HG02610 (cell line): ENCODE measurements at regions not wholly inside any gene's neighbourhood (a gene's known extent, or its start where the extent isn't known, plus 50 kb on each side); places are given as distances from the start of the nearest gene placed in this dataset.
"Not testable (repeated sequence)": the region's sequence is repeated elsewhere in the genome, so short reads cannot be mapped to it uniquely, and the experiment has no call there.

Experiments used
- ATAC-seq: cut with Tn5 transposase; IDR thresholded peaks from one replicate; pipeline ENCODE4 v1.9.1; 2021; ENCODE audit warnings: mild to moderate bottlenecking, moderate library complexity; ENCODE audit not compliant: unreplicated experiment

DNA sequence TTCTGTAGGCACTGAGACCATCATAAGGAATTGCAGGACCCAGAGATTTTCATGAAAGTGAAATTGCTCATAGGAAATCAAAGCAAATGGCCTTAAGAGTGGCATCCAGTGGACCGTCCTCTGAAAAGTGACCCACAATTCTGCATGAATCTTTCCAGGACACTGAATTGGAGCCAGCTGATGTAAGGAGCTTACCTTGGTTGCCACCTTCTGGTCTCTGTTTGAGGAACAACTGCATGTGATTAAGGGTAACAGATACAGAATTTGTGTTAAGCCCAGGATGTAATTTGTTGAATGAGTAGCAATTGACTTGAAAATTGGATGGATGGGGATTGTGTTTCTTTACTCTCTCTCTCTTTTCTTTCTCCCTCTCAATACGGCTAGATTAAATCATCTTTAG lies 49.9 kb upstream of the GAS1 start:
- no peak for ATAC-seq

DNA sequence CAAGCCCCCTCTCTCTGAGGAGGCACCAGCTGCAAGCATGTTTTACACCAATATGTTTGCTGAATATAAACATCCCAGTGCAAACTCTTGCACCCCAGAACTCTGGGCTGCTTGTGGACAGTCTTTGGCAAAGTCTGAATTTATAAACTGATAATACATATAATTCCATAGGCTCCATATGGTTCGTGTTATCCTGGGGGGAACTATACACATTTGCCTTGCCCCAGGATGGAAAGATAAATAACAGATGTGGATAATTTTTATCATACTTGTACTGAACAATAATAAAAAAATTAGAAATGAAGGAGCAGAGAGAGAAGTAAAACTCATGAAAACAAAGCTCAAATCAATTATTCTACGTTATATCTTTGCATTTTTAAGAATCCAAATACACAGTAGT lies 50.6 kb upstream of the GAS1 start:
- ATAC-seq = no peak

DNA sequence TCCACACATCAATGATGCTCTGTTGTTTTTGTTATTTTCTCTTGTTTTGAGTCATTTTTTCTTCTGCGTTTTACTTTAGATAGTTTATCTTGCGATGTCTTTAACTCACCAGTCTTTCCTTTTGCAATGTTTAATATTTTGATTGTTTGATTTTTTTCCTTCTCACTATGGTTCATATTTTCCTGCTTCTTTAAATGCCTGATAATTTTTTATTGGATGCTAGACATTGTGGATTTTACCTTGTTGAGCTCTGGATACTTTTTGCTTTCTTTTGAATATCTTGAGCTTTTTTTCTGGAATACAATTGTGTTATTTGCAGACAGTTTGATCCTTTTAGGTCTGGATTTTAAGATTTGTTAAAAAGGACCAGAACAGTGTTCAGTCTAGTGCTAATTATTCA lies 55.2 kb upstream of the GAS1 start:
- ATAC-seq = no peak

DNA sequence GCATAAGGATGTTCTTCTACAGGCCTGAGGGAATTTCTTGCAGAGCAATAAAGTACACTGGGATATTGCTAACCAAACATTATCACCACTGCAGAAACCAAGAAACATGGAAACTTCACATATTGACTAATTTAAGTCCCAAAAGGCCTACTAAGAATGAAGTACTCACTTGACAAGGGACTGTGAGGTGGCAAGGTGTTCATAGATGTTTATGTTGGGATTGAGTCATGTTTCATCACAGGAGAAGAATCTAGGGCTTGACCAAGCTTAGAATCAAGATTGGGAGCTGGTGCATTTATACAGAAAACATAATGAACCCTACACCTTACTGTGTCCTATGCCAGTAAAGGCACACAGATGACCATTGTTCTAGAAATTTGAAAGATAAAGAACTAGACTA lies 56.7 kb upstream of the GAS1 start:
- ATAC-seq = no peak

DNA sequence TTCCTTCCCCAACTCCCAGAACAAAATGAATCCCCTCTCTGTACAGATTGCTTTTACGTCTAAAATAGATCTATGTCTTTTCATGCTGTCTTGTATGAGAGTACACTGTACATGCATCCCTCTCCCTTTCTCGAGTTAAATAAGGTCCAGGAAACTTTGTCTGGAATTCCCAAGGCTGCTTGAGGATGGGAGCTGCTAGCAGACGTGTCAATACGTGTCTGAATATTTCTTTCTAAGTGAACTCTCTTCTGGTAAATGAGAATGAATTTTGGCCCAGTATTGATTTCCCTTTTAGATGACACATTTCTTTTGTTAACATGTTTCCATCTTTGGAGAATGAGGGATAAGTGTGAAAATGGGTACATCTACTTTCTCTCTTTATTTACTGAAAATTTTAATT lies 59.6 kb upstream of the GAS1 start:
- ATAC-seq = no peak

DNA sequence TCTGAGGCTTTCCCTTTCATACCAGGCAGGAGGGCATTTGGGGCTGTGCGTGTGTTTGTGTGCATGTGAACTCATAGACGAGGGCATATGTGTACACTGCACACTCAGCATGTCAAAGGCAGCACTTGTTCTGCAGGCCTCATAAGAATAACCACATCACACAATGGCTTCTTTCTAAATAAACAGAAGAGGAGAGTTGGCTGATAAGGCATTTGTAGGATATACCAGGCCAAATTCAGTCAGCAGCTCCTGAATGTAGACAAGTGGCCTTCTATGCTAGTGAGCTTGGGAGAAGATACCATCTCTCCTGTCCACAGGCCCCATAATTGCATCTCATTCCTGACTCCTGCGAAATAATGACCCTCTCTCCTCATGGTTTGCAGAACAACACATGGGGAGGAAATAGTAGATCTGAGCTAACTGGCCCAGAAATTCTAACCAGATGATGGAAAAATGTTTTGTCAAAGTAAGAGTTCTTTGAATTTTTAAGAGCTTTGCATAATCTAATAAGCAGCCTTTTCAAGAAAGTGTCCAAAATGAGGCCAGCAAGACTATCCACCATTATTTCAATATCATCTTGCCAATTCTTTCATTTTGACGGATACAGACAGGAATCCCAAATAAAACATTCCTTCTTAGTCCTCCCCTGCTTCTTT lies 60.5 kb upstream of the GAS1 start:
- no peak for ATAC-seq

DNA sequence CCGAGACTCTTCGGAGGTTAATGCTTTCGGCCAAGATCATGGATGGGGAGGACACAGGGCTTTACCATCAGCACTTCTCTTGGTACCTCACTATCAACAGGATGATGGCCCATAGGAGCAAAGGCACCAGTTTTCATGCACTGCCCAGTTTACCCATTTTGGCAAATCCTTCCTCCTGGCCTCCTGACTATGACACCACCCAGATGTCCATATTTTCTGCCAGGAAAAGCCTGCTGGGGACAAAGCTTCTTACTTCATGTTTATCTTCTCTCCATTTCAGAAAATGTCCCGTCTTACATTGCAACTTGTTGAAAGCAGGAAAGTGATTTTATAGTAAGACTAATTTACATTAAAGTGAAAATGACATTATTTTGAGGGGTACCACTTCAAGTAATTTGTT lies 61.4 kb upstream of the GAS1 start:
- ATAC-seq = no peak

DNA sequence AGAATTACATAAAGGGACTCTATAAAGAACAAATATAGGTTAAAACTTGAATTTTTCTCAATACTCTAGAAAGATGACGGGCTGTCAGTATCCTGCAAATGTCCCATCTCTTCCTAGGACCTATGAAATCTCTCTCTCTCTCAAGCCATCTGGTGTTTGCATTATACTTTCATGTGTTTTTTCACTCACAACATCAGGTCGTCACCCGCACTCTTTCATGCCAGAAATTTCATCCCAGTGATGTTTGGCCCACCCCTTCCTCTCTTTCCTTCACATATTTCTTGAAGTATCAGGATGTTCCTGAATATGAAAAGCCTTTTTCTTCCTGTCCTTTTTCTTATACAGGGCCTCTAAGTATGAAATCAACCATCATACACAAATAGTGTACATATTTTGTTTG lies 63.3 kb upstream of the GAS1 start:
- no peak for ATAC-seq

DNA sequence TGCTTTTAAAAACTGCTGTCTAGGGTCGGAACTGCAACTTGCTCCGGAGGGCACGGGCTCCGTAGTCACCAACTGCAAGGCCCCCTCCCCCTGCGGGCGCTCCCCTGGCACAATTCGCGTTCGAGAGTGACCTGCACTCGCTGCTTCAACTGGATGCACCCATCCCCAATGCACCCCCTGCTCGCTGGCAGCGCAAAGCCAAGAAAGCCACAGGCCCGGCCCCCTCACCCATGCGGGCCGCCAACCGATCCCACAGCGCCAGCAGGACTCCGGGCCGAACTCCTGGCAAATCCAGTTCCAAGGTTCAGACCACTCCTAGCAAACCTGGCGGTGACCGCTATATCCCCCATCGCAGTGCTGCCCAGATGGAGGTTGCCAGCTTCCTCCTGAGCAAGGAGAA lies 64.2 kb upstream of the GAS1 start:
- no peak for ATAC-seq

DNA sequence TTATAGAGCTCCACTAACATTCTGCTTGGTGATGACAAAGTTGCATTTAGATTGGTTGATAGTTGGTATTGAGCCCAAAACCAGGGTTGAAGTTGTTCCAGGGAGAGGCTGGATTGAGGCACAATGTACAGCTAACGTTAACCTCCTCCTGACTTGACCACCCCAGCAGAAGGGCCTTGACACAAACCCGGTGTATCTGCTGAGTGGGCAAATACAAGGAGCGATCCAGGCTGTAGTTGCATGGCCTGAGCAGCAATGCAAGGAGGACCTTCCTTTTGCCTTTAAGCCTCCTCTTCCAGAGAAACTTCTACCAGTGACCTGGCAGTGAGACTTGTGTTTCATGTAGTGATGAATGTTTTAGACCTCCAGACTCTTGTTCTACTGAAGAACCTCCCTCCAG lies 66.2 kb upstream of the GAS1 start:
- ATAC-seq = no peak

DNA sequence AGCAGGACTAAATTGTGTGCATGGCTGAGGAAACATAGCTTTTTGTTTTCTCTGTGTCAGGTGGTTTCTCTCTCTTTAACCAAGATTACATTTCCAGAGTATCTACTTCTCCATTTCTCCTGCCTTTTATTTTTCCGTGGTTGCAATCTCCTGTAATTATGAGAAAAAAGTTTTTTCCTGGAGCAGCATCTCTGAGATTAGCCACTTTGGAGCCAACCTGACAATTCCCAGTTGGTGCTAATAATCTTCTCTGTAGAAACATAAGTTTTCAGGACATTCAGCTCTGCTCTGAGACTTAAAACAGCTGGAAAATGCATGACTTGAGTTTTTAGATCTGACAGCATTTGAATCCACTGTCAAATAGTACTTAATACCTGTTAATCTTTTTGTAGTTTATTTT lies 67.1 kb upstream of the GAS1 start:
- ATAC-seq = no peak

DNA sequence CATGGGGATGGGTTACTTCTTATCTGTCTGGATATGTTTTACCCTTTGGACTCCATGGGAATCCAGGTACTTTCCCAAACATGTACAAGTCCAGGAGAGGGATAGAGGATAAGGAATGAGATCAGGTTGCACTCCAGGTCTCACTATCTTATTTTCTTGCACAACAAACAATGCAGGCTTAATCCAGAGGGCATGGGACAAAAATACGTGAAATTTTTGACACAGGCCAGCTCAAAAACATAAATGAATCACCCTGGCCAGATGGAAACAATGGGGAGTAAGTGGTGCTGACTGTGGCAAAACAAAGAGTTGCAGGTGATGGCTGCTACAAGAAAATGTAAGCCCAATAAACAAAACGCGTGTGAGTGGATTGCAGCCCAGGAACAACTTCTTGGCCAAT lies 69.4 kb upstream of the GAS1 start:
- ATAC-seq = no peak

DNA sequence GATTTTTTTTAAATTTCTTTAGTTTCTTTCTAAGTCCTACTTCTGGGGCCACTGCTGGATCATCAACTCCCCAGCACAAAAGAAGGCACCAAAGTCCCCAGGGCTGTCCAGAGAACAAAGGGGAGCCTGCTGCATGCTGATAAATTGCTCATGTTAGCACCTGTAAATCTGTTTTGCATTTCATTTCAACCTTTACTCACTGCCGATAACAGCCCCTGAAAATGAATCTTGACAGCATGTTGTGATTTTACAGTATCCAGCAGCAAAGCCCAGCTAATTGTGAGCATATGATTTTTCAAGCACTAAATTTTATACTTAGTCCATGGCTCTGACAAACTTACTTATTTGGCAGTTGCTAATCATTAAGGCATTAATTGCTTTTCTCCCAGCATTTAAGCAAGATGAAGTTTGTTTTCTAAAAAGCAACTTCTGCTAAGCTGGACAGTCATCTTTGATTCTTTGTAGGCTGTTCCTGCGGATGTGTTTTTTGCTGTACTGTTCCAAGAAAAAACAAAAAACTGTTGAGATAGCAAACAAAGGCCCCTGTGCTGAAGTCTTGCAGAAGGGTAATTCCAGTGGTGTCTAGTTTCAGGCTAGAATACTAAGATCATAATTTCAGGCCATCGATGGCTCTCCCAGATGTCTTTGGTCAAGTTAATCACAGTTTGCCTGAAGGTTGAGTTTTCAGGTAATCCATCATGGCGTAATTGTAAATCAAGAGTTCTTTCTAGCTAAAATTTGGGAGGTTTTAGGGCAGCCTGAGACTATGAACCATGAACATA lies 73.1 kb upstream of the GAS1 start:
- no peak for ATAC-seq

DNA sequence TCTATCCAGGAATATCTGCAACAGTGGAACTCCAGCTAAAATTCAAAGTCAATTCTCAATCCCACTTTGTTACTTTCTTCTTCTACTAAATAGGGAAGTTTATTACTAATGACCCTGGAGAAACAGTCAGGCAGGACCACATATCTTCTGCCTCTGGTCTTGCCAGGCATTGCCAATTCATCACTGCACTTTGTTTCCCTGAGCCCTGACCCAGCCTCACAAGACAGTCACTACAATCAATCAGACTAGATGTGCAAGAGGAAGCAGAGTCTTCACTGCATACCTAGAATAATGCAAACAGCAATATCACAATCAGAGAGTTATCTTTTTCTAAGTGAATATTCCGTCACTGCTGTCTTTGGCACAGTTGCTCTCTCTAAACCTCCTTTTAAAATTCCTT lies 74.9 kb upstream of the GAS1 start:
- ATAC-seq = no peak

DNA sequence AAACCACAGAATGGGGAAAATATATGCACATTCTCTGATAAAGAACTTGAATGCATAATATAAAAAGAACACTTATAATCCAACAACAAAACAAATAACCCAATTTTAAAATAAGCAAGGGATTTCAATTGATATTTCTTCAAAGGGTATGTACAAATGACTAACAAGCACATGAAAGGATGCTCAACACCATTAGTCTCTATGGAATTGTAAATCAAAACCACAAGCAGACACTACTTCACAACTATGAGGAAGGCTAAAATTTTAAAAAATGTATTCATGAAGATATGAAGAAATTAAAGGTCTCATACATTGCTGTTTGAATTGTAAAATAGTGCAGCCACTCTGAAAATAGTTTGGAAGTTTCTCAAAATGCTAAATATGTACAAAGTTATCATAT lies 78.9 kb upstream of the GAS1 start:
- ATAC-seq = no peak

DNA sequence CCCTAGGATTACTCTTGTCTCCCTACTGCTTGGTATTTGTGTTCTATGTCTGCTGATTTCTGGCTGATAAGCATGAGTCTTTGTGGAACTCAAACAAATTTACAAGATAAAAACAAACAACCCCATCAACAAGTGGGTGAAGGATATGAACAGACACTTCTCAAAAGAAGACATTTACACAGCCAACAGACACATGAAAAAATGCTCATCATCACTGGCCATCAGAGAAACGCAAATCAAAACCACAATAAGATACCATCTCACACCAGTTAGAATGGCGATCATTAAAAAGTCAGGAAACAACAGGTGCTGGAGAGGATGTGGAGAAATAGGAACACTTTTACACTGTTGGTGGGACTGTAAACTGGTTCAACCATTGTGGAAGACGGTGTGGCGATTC lies 81.5 kb upstream of the GAS1 start:
- not testable (repeated sequence) for ATAC-seq

DNA sequence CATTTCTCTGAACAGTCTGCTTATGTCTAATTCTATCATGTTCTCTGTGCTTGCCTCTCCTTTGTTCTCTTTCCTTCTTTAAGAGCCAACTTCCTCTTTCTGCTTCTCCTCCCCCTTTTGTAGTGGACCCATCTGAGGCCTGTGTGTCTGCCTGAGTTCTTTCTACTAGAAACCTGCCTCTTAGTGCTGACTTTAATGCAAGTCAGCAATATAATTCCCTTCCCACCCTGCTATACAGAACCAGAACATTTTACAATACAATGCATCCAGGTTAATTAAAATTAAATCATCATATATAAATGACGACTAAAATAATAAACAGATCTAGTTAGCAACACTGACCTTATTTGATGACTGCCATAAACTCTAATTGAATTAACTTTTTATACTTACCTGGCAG lies 82.6 kb upstream of the GAS1 start:
- ATAC-seq = no peak

DNA sequence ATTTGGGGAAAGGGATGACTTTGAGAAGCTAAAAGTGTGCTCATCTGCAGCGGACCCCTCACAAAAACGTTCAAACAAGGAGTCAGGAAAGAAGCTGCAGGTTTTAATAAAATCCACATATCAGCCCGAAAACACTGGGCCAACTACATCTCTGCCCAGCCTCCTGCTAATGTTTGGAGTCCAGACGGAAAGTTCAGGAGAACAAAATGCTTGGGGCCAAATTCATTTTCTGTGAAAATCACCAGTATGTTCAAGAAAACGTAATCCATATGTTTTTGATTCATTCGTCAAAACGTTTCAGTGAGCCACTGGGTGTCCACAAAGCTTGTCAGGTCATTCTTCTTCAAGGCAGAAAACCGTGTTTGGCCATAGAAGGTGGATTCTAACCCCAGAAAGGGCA lies 87.5 kb upstream of the GAS1 start:
- no peak for ATAC-seq

DNA sequence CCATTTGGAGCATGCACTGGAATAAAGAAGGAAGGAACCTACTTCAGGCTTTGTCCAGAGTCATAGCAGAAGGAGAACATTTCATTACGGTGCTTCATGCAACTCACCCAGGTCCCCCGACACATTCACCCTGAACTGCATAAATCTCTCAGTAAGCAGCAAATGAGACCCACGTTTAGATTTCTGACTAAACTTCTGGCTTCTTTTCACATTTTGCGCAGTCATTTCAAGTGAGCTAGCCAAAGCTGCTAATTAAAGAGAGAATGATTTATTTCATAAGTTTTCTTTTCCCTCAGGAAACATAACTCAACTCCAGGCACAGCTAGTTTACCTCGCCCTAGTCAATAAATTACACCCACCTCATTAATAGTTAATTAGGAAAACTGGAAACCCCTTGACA lies 88.6 kb upstream of the GAS1 start:
- no peak for ATAC-seq

DNA sequence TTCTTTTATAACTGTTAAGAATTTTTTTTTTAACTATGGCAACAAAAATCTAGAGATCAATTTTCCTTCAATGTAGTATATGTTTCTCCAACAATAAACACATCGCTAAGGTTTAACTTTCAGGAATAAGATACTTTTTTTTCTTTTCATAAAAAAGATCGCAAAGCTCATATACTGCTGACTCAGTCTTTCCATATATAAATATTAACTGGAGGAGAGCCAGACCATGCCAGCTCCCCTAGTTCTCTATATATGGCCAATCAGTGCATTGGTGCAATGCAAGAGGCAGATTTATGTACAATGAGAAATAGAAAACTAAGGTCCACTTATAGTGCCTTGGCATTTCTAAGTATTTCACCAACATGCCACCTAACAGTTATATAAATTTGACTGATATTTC lies 89.2 kb upstream of the GAS1 start:
- no peak for ATAC-seq

DNA sequence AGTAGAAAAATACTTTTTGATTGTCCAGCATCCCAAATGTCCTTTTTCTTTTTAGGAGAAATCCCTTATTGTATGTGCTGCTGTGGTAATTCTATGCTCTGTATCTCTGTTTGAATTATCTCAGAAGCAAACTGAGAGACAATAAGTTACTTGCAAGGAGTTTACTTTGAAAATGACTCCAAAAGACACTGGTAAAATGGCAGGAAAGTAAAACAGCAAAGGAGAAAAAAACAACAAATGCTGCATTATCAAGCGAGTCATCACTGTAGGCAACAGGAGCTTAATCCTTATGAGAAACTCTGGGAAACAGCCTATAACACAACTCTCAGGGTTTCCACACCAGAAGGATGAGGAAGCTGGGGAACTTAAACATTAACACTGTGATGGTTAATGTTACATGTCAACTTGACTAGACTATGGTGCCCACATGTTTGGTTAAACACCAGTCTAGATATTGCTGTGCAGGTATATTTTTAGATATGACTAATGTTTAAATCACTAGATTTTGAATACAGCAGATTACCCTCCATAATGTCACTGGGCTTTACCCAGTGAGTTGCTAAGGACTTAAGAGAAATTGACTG lies 92.6 kb upstream of the GAS1 start:
- no peak for ATAC-seq

DNA sequence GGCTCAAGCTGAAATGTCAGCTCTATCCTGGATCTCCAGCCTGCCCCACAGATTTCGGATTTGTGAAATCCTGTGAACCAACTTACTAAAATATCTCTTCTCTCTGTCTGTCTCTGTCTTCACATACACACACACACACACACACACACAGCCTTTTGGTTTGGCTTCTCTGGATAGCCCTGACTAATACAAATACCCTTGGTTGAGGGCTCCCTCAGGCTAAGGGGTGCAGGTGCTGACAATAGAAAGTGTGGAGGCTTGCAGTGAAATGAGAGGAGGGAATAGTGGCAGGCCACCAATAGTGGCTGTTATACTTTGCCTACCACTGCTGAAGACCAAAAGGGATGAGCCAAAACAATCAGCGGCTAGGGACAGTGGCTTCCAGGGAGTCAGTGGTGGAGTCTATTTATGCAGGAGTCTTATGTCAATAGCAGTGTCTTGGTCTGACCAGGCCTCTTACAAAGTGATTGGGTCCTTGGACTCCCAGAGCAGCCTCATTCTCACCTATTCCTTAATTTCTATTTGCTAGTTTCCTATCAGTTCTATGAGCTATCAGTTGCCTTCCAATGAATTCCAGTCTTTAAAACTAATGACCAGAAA lies 93.2 kb upstream of the GAS1 start:
- no peak for ATAC-seq
